ENCODE measurements at regions not wholly inside any gene's neighbourhood (a gene's known extent, or its start where the extent isn't known, plus 50 kb on each side); places are given as distances from the start of the nearest gene placed in this dataset.

DNA sequence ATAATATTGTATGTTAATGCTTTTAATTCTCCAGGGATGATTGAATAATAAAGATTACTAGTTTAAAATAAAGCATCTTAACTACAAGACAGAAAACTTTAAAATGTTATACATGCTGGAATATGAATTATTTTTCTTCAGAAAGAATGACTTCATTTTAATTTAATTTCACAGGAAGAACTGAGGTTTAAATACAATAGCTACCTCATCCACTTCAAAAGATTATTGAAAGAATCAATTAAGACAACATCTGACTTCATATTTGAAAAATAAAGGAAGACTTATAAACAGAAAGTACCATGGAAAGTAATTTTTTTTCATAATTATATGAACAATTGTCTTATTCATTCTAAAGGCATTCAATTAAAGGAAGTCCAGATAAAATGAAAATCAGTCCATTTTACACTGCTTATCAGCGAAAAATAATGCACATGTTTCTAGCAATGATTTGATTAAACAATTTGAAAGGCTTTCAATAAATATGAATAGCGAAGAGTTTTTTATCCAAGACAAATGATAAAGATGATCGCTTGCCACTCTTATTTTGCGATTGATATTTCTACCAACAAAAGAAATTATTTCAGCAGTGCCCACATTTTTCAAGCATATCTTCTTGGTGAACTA, 368.5 kb upstream of the OPRM1 start:
- DNase-seq, result no peak
- no peaks in the 10 kb centered on the region for H3K36me3 Mint-ChIP-seq (ENCODE audit: unreplicated experiment)
- no peak overlapping the region for H3K27ac Mint-ChIP-seq (ENCODE audit: unreplicated experiment)
- TF ChIP-seq, protein P1, sequence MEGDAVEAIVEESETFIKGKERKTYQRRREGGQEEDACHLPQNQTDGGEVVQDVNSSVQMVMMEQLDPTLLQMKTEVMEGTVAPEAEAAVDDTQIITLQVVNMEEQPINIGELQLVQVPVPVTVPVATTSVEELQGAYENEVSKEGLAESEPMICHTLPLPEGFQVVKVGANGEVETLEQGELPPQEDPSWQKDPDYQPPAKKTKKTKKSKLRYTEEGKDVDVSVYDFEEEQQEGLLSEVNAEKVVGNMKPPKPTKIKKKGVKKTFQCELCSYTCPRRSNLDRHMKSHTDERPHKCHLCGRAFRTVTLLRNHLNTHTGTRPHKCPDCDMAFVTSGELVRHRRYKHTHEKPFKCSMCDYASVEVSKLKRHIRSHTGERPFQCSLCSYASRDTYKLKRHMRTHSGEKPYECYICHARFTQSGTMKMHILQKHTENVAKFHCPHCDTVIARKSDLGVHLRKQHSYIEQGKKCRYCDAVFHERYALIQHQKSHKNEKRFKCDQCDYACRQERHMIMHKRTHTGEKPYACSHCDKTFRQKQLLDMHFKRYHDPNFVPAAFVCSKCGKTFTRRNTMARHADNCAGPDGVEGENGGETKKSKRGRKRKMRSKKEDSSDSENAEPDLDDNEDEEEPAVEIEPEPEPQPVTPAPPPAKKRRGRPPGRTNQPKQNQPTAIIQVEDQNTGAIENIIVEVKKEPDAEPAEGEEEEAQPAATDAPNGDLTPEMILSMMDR (IDR thresholded peaks at IDR 0.05; ENCODE audit: partially characterized antibody, unreplicated experiment), result no peak
- no peaks in the 10 kb centered on the region for H3K27me3 Mint-ChIP-seq (ENCODE audit: unreplicated experiment)
- H3K4me1 Mint-ChIP-seq (ENCODE audit: low read depth, unreplicated experiment), result no peaks in the 10 kb centered on the region
- no peak overlapping the region for H3K4me3 Mint-ChIP-seq (ENCODE audit: unreplicated experiment)
- no peaks in the 10 kb centered on the region for H3K9me3 Mint-ChIP-seq (ENCODE audit: unreplicated experiment)

DNA sequence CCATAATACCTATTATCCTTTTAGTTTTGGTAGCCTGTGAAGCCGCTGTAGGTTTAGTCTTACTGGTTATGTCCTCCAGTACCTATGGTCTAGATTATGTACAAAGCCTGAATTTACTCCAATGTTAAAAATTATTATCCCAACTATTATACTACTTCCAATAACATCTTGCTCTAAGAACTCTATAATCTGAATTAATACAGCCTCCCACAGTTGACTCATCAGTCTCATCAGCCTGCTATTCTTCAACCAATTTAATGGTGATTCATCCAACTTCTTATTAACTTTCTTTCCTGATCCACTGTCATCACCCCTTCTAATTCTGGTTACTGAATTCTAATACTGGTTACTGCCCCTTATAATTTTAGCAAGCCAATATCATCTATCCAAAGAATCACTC, 370.3 kb upstream of the OPRM1 start:
- no peak overlapping the region for H3K4me3 Mint-ChIP-seq (ENCODE audit: unreplicated experiment)
- DNase-seq, result no peak
- H3K27me3 Mint-ChIP-seq (ENCODE audit: unreplicated experiment), result no peaks in the 10 kb centered on the region
- no peaks in the 10 kb centered on the region for H3K4me1 Mint-ChIP-seq (ENCODE audit: low read depth, unreplicated experiment)
- no peaks in the 10 kb centered on the region for H3K9me3 Mint-ChIP-seq (ENCODE audit: unreplicated experiment)
- H3K36me3 Mint-ChIP-seq (ENCODE audit: unreplicated experiment), result no peaks in the 10 kb centered on the region
- TF ChIP-seq, protein P1 (IDR thresholded peaks at IDR 0.05; ENCODE audit: partially characterized antibody, unreplicated experiment), result no peak
- no peak overlapping the region for H3K27ac Mint-ChIP-seq (ENCODE audit: unreplicated experiment)

DNA sequence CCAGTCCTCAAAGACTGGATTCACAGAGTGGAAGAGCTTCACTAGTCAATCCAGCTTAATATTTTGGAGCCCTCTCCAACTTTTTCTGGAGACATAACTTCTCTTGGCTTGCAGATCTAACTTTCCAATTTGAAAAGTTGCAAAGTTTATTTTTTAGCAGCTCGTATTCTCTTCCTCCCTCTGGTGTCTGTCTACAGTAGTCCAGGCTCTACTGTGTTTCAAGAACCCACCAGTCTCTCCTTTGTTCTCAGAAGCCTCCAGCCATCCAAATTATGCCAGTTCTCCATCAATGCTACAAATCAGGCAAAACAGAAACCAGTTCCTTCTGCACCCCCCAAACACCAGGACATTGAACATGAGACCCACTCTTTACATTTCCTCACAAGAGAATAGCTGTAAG, 376.1 kb upstream of the OPRM1 start:
- Mint-ChIP-seq H3K4me1 (ENCODE audit: low read depth, unreplicated experiment) (no peaks in the 10 kb centered on the region), H3K9me3 (ENCODE audit: unreplicated experiment) (no peaks in the 10 kb centered on the region), H3K27me3 (ENCODE audit: unreplicated experiment) (no peaks in the 10 kb centered on the region), H3K4me3 (ENCODE audit: unreplicated experiment) (no peak overlapping the region), H3K27ac (ENCODE audit: unreplicated experiment) (no peak overlapping the region), H3K36me3 (ENCODE audit: unreplicated experiment) (no peaks in the 10 kb centered on the region)
- no peak for DNase-seq
- TF ChIP-seq, protein P1 (IDR thresholded peaks at IDR 0.05; ENCODE audit: partially characterized antibody, unreplicated experiment), result no peak

DNA sequence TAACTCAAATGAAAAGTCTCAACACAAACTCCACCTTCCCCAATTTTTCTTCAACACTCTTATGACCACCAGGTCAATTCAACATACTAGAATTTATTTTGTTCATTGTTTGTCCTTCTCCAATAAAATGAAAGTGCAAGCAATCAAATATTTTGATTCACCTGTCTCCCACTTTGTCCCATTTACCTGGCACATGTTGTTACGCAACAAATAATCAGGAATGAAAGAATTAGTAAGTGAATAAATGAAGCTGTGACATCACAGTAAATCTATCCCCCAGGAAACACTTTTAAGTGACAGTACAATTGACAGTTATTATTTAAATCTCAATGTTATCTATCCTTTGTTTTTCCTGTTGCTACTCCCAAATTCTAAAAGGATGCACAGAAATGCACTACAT, 393.7 kb upstream of the OPRM1 start:
- Mint-ChIP-seq H3K27me3 (ENCODE audit: unreplicated experiment) (no peaks in the 10 kb centered on the region), H3K36me3 (ENCODE audit: unreplicated experiment) (no peaks in the 10 kb centered on the region), H3K4me3 (ENCODE audit: unreplicated experiment) (no peak overlapping the region), H3K9me3 (ENCODE audit: unreplicated experiment) (no peaks in the 10 kb centered on the region), H3K4me1 (ENCODE audit: low read depth, unreplicated experiment) (no peaks in the 10 kb centered on the region), H3K27ac (ENCODE audit: unreplicated experiment) (no peak overlapping the region)
- DNase-seq, result no peak
- TF ChIP-seq, protein P1 (IDR thresholded peaks at IDR 0.05; ENCODE audit: partially characterized antibody, unreplicated experiment), result no peak

DNA sequence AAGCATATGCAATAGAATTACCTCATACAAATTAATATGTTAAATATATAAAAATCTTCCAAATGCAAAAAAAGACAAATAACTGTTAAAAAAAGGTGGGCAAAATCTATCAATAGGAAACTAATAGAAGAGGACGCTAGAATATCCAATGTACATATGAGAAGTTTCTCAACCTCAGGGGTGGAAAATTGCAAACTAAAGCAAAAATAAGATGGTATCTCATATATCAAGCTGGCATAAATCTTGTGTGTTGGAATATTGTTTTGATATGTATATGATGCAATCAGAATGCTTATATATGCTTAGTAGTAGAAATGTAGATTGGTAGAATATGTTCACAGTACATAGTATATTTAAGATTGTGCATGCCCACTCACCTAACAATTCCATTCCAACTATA, 395.0 kb upstream of the OPRM1 start:
- no peaks in the 10 kb centered on the region for H3K27me3 Mint-ChIP-seq (ENCODE audit: unreplicated experiment)
- TF ChIP-seq, protein P1 (IDR thresholded peaks at IDR 0.05; ENCODE audit: partially characterized antibody, unreplicated experiment), result no peak
- no peaks in the 10 kb centered on the region for H3K4me1 Mint-ChIP-seq (ENCODE audit: low read depth, unreplicated experiment)
- no peak overlapping the region for H3K27ac Mint-ChIP-seq (ENCODE audit: unreplicated experiment)
- no peak overlapping the region for H3K4me3 Mint-ChIP-seq (ENCODE audit: unreplicated experiment)
- no peaks in the 10 kb centered on the region for H3K9me3 Mint-ChIP-seq (ENCODE audit: unreplicated experiment)
- H3K36me3 Mint-ChIP-seq (ENCODE audit: unreplicated experiment), result no peaks in the 10 kb centered on the region
- DNase-seq, result no peak
